ENCODE measurements at regions not wholly inside any gene's neighbourhood (a gene's known extent, or its start where the extent isn't known, plus 50 kb on each side); places are given as distances from the start of the nearest gene placed in this dataset.

DNA sequence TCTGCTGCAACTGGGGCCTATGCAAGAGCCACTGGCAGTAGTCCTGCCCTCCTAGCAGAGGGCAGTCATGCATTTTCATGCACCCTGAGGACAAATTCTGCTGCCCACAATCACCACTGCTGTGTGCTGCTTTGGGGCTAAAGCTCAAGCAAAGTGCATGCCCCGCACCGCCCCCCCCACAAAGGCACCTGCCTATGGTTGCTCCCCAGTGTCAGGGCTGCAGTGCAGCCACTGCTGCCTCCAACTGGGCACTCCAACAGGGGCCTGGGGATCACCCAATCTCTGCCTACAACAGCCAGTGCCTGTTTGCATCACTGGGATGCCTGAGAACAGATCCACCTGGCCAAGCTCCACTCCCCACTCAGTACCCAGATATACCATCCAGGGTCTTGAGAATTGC is 417.0 kb downstream of the HTR7 start:
- Histone ChIP-seq H3K27me3 (no peaks in the 10 kb centered on the region), H3K36me3 (replicated peaks in 1 of 2; ENCODE audit: insufficient read depth in 1 of 2, low read depth in 2 of 2) (no peaks in the 10 kb centered on the region), H3K4me3 (no peak overlapping the region), H3K9me3 (peaks cover 0 to 7% (median 0%) of the 10 kb centered on the region in 3 donors), H3K27ac (no peak overlapping the region), H3K4me1 (no peaks in the 10 kb centered on the region)
- intact Hi-C loops (cut with DNase I) = no loop called here
- 60% methylated on average over 1 of the region's 2 CpGs; no CpG with 5 or more reads in 1 of the 2 donors for WGBS, 2 donors
- DNase-seq (no peak), ATAC-seq (no peak)
- TF ChIP-seq, protein P1, sequence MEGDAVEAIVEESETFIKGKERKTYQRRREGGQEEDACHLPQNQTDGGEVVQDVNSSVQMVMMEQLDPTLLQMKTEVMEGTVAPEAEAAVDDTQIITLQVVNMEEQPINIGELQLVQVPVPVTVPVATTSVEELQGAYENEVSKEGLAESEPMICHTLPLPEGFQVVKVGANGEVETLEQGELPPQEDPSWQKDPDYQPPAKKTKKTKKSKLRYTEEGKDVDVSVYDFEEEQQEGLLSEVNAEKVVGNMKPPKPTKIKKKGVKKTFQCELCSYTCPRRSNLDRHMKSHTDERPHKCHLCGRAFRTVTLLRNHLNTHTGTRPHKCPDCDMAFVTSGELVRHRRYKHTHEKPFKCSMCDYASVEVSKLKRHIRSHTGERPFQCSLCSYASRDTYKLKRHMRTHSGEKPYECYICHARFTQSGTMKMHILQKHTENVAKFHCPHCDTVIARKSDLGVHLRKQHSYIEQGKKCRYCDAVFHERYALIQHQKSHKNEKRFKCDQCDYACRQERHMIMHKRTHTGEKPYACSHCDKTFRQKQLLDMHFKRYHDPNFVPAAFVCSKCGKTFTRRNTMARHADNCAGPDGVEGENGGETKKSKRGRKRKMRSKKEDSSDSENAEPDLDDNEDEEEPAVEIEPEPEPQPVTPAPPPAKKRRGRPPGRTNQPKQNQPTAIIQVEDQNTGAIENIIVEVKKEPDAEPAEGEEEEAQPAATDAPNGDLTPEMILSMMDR (IDR thresholded peaks at IDR 0.05) = no peak
- TF ChIP-seq POLR2A (IDR thresholded peaks at IDR 0.05) = no peak

DNA sequence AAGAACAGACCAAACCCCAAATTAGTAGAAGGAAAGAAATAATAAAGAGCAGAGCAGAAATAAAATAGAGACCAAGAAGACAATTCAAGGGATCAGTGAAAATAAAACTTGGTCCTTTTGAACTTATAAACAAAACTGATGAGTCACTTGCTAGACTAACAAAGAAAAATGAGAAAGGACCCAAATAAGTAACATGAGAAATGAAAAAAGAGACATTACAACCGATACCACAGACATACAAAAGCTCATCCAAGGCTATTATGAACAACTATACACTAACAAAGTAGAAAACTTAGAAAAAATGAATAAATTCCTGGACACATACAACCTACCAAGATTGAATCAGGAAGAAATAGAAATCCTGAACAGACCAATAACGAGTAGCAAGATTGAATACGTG is 414.5 kb downstream of the HTR7 start:
- no peak overlapping the region for H3K4me3 ChIP-seq
- H3K4me1 ChIP-seq = no peaks in the 10 kb centered on the region
- H3K27me3 ChIP-seq = no peaks in the 10 kb centered on the region
- H3K36me3 ChIP-seq (replicated peaks in 1 of 2; ENCODE audit: insufficient read depth in 1 of 2, low read depth in 2 of 2) = no peaks in the 10 kb centered on the region
- ATAC-seq = no peak
- peaks cover 0 to 7% (median 0%) of the 10 kb centered on the region in 3 donors for H3K9me3 ChIP-seq
- WGBS, 2 donors = 60 to 67% methylated on average over 3 of the region's 3 CpGs
- intact Hi-C loops (cut with DNase I) = no loop called here
- TF ChIP-seq, protein P1 (IDR thresholded peaks at IDR 0.05) = no peak
- no peak for TF ChIP-seq POLR2A (IDR thresholded peaks at IDR 0.05)
- H3K27ac ChIP-seq = no peak overlapping the region
- no peak for DNase-seq

DNA sequence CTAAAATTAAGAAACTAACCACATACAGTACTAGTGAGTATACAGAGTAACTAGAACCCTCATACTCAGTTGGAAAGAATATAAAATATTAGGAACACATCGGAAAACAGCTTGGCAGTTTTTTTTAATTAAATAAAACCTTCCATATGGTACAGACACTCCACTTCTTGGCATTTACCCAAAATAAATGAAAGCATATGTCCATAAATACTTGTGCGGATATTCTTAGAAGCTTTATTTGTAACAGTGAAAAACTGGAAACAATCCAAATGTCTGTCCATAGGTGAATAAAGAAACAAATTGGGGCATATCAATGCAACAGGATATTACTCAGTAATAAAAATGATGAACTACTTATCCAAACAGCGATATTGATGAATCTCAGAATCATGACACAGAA is 410.0 kb downstream of the HTR7 start:
- no peak for TF ChIP-seq POLR2A (IDR thresholded peaks at IDR 0.05)
- TF ChIP-seq, protein P1 (IDR thresholded peaks at IDR 0.05) = no peak
- no peak overlapping the region for H3K4me3 ChIP-seq
- ATAC-seq = no peak
- 62 to 67% methylated on average over 3 of the region's 3 CpGs for WGBS, 2 donors
- H3K27me3 ChIP-seq = no peaks in the 10 kb centered on the region
- H3K36me3 ChIP-seq (replicated peaks in 1 of 2; ENCODE audit: insufficient read depth in 1 of 2, low read depth in 2 of 2) = no peaks in the 10 kb centered on the region
- intact Hi-C loops (cut with DNase I) = no loop called here
- H3K27ac ChIP-seq = no peak overlapping the region
- no peaks in the 10 kb centered on the region for H3K9me3 ChIP-seq
- H3K4me1 ChIP-seq = no peaks in the 10 kb centered on the region
- DNase-seq = no peak

DNA sequence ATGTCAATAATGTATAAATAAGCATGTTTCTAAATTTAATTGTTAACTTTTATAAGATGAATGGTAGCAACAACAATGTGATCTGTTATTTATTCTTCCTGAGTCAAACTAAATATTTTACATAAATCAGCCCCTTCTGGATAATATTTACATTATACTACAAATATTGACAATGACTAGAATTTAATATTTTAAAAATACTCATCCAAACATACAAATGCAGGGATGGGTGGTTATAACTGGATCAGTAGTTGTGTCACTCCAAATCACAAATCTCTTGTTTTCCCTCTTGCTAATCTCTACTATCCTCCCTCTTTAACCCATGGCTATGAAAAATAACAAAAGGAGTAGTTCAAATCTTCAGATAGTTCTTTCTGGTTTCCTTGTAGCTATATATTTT is 407.0 kb downstream of the HTR7 start:
- H3K27ac ChIP-seq = no peak overlapping the region
- no peaks in the 10 kb centered on the region for H3K36me3 ChIP-seq (replicated peaks in 1 of 2; ENCODE audit: insufficient read depth in 1 of 2, low read depth in 2 of 2)
- H3K4me1 ChIP-seq = no peaks in the 10 kb centered on the region
- DNase-seq = no peak
- no peaks in the 10 kb centered on the region for H3K27me3 ChIP-seq
- H3K4me3 ChIP-seq = no peak overlapping the region
- no peak for ATAC-seq
- intact Hi-C loops (cut with DNase I) = no loop called here
- H3K9me3 ChIP-seq = no peaks in the 10 kb centered on the region
- no peak for TF ChIP-seq POLR2A (IDR thresholded peaks at IDR 0.05)
- TF ChIP-seq, protein P1 (IDR thresholded peaks at IDR 0.05) = no peak

DNA sequence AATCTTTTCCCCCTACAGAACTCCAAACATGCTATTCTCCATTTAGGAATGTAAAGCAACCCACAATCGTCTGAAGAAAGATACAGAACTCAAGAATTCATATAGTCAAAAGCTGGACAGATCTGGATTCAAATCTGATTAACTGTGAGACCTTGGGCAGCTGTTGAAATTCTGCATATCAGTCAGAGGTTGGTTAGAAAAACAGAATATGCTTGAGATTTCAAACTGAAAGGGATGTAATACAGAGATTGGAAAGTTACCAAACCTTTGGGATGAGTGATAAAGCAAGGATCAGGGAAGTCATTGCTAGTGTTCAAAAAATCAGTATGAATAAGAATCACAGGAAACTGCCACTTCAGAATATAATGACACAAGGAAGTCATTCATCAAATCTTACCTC is 406.6 kb downstream of the HTR7 start:
- 0% methylated on average over 1 of the region's 1 CpG for WGBS, 2 donors
- no peak for TF ChIP-seq POLR2A (IDR thresholded peaks at IDR 0.05)
- TF ChIP-seq, protein P1 (IDR thresholded peaks at IDR 0.05) = no peak
- ATAC-seq = no peak
- intact Hi-C loops (cut with DNase I) = no loop called here
- Histone ChIP-seq H3K9me3 (no peaks in the 10 kb centered on the region), H3K4me1 (no peaks in the 10 kb centered on the region), H3K27me3 (no peaks in the 10 kb centered on the region), H3K27ac (no peak overlapping the region), H3K36me3 (replicated peaks in 1 of 2; ENCODE audit: insufficient read depth in 1 of 2, low read depth in 2 of 2) (no peaks in the 10 kb centered on the region), H3K4me3 (no peak overlapping the region)
- no peak for DNase-seq

All from body of pancreas (tissue), 4 donors.